ENCODE measurements at regions not wholly inside any gene's neighbourhood (a gene's known extent, or its start where the extent isn't known, plus 50 kb on each side); places are given as distances from the start of the nearest gene placed in this dataset.

DNA sequence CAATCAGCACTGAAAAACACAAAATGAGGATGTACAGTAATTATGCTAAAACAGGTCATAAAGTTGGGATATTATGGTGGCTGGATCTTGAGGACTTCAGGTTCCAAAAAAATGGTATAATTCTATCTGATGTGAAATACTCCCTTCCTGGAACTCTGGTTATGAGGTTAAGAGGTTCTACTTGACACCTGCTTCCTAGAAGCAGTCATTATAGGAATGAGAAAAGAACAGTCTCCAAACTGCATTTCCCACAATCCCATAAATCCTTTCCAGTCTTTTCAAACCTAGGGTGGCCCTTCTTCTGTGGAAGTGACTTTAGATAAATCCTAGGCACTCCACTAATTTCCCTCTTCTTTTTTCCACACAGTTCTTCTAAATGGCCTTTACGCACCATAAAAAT, 63.7 kb upstream of the OR10AD1 start (continued):
- TF ChIP-seq, protein P1, sequence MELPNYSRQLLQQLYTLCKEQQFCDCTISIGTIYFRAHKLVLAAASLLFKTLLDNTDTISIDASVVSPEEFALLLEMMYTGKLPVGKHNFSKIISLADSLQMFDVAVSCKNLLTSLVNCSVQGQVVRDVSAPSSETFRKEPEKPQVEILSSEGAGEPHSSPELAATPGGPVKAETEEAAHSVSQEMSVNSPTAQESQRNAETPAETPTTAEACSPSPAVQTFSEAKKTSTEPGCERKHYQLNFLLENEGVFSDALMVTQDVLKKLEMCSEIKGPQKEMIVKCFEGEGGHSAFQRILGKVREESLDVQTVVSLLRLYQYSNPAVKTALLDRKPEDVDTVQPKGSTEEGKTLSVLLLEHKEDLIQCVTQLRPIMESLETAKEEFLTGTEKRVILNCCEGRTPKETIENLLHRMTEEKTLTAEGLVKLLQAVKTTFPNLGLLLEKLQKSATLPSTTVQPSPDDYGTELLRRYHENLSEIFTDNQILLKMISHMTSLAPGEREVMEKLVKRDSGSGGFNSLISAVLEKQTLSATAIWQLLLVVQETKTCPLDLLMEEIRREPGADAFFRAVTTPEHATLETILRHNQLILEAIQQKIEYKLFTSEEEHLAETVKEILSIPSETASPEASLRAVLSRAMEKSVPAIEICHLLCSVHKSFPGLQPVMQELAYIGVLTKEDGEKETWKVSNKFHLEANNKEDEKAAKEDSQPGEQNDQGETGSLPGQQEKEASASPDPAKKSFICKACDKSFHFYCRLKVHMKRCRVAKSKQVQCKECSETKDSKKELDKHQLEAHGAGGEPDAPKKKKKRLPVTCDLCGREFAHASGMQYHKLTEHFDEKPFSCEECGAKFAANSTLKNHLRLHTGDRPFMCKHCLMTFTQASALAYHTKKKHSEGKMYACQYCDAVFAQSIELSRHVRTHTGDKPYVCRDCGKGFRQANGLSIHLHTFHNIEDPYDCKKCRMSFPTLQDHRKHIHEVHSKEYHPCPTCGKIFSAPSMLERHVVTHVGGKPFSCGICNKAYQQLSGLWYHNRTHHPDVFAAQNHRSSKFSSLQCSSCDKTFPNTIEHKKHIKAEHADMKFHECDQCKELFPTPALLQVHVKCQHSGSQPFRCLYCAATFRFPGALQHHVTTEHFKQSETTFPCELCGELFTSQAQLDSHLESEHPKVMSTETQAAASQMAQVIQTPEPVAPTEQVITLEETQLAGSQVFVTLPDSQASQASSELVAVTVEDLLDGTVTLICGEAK (IDR thresholded peaks at IDR 0.05), result no peak
- TF ChIP-seq, protein P1 (CRISPR knock-in tag; IDR thresholded peaks at IDR 0.05), result no peak
- no peak for TF ChIP-seq FOXJ2 (tag; IDR thresholded peaks at IDR 0.05)
- no peak for TF ChIP-seq EZH2 (IDR thresholded peaks at IDR 0.05; ENCODE audit: borderline replicate concordance, low read depth, low read length)
- TF ChIP-seq MAZ (CRISPR knock-in tag; conservative IDR thresholded peaks at IDR 0.05 in 1 of 2, IDR thresholded peaks at IDR 0.05 in 1 of 2), result no peak
